BE2C (cell line): ENCODE measurements at regions not wholly inside any gene's neighbourhood (a gene's known extent, or its start where the extent isn't known, plus 50 kb on each side); places are given as distances from the start of the nearest gene placed in this dataset.

ENCODE experiments used
- DNase-seq: peaks from one replicate; pipeline ENCODE4 v3.0.0-alpha.2; 2020
- H3K27me3 ChIP-seq: fragments of 250-450 bp; sonication (Bioruptor Pico); 2 replicates; pipeline ENCODE4 v1.5.1; 2020; ENCODE audit warnings: mild to moderate bottlenecking
- H3K36me3 ChIP-seq: fragments of 250-450 bp; sonication (Bioruptor Pico); 2 replicates; pipeline ENCODE4 v1.5.1; 2020; ENCODE audit warnings: mild to moderate bottlenecking
- H3K4me1 ChIP-seq: fragments of 250-450 bp; sonication (Bioruptor Pico); 2 replicates; pipeline ENCODE4 v1.5.1; 2020
- H3K4me3 ChIP-seq: 2 replicates; pipeline ENCODE4 v1.5.1; 2011; ENCODE audit warnings: low read depth, low read length
- H3K9me3 ChIP-seq: fragments of 250-450 bp; sonication (Bioruptor Pico); 2 replicates; pipeline ENCODE4 v1.5.1; 2020
- TF ChIP-seq, protein P1 (sequence below): IDR thresholded peaks from 2 replicates; pipeline ENCODE4 v1.5.1; 2012; ENCODE audit warnings: mild to moderate bottlenecking, low read depth, low read length

- TF ChIP-seq, protein P1, sequence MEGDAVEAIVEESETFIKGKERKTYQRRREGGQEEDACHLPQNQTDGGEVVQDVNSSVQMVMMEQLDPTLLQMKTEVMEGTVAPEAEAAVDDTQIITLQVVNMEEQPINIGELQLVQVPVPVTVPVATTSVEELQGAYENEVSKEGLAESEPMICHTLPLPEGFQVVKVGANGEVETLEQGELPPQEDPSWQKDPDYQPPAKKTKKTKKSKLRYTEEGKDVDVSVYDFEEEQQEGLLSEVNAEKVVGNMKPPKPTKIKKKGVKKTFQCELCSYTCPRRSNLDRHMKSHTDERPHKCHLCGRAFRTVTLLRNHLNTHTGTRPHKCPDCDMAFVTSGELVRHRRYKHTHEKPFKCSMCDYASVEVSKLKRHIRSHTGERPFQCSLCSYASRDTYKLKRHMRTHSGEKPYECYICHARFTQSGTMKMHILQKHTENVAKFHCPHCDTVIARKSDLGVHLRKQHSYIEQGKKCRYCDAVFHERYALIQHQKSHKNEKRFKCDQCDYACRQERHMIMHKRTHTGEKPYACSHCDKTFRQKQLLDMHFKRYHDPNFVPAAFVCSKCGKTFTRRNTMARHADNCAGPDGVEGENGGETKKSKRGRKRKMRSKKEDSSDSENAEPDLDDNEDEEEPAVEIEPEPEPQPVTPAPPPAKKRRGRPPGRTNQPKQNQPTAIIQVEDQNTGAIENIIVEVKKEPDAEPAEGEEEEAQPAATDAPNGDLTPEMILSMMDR: no peak
- peak; percentile 26 for DNase-seq
- H3K36me3 ChIP-seq: no peaks in the 10 kb centered on the region
These were observed 623.2 kb upstream of the PKN2 start for GRCh38 chr1:88060750-88061491.

GRCh38 chr1:88061492-88062177 lies 622.4 kb upstream of the PKN2 start:
- H3K4me3 ChIP-seq: no peak overlapping the region
- no peaks in the 10 kb centered on the region for H3K9me3 ChIP-seq
- H3K27me3 ChIP-seq: no peaks in the 10 kb centered on the region
- H3K4me1 ChIP-seq: no peaks in the 10 kb centered on the region; the same call in none of the 2 replicates
- TF ChIP-seq, protein P1: peak; percentile 87
- peak; percentile 63 for DNase-seq
- no peaks in the 10 kb centered on the region for H3K36me3 ChIP-seq

More at GRCh38 chr1:88060750-88061491, 623.2 kb upstream of the PKN2 start:
- no peaks in the 10 kb centered on the region; the same call in none of the 2 replicates for H3K4me1 ChIP-seq
- H3K4me3 ChIP-seq: no peak overlapping the region
- no peaks in the 10 kb centered on the region for H3K9me3 ChIP-seq
- no peaks in the 10 kb centered on the region for H3K27me3 ChIP-seq

- no peak for DNase-seq
- no peak overlapping the region for H3K4me3 ChIP-seq
- no peaks in the 10 kb centered on the region for H3K36me3 ChIP-seq
- TF ChIP-seq, protein P1: no peak
- no peaks in the 10 kb centered on the region for H3K27me3 ChIP-seq
- no peaks in the 10 kb centered on the region; the same call in none of the 2 replicates for H3K4me1 ChIP-seq
- H3K9me3 ChIP-seq: no peaks in the 10 kb centered on the region
These were observed 621.4 kb upstream of the PKN2 start for GRCh38 chr1:88062650-88063153.

DNA sequence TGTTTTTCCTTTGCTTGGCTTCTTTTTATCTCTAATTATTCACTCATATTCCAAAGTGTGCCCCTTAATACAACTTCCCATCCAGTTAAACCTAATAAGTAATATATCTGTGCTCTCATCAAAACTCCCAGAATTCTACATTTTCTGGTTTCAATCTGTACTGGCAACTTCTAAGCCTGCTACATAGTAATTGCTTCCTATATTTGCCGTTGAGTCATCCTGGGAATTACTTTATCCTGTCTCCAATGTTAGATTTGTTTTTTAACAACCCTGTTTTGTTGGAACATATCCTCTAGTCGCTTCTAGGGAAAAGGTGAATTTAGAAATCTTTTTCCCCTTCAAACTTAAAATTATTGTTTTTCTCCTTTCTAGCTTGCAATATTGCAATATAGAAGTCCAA lies 620.5 kb upstream of the PKN2 start:
- Histone ChIP-seq H3K36me3 (no peaks in the 10 kb centered on the region), H3K4me1 (no peaks in the 10 kb centered on the region; the same call in none of the 2 replicates), H3K27me3 (no peaks in the 10 kb centered on the region), H3K9me3 (no peaks in the 10 kb centered on the region), H3K4me3 (no peak overlapping the region)
- no peak for DNase-seq
- TF ChIP-seq, protein P1: no peak

DNA sequence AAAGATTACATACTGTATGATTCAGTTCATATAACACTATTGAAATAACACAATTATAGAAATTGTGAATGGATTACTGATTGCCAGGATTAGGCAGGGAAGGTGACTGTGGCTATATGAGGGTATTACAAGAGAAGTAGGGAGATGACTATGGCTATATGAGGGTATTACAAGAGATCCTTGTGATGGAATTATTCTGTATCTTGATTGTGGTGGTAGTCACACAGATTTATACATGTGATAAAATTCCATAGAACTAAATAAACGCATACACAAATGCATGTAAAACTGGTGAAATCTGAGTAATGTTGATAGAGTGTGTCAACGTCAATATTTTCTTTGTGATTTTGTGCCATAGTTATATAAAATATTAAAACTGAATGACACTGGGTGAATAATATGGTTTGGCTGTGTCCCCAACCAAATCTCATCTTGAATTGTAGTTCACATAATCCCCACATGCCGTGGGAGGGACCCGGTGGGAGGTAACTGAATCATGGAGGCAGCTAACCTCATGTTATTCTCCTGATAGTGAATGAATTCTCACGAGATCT lies 615.6 kb upstream of the PKN2 start:
- Histone ChIP-seq H3K9me3 (no peaks in the 10 kb centered on the region), H3K27me3 (no peaks in the 10 kb centered on the region), H3K4me3 (no peak overlapping the region), H3K4me1 (no peaks in the 10 kb centered on the region; the same call in 1 of the 2 replicates), H3K36me3 (no peaks in the 10 kb centered on the region)
- no peak for DNase-seq
- TF ChIP-seq, protein P1: no peak

DNA sequence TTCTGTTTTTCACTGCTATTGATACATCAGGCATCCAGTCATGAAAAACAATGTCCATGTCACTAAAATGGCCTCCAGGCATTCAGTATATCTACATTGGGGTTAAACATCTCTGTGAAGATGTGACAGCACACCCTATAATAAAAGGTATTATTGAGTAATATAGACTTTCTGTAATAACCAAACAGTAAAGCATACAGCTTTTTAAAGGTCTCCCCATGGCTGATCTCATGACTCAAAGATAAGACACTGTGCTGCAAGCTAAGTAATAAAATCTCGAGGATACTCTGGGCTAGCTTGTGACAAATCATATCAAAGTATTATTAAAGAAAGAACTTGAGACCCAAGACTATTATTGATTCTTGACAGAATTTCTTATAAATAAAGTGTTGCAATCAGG lies 613.1 kb upstream of the PKN2 start:
- DNase-seq: no peak
- Histone ChIP-seq H3K36me3 (no peaks in the 10 kb centered on the region), H3K4me1 (no peaks in the 10 kb centered on the region), H3K4me3 (no peak overlapping the region), H3K9me3 (no peaks in the 10 kb centered on the region), H3K27me3 (no peaks in the 10 kb centered on the region)
- TF ChIP-seq, protein P1: no peak
